ENCODE measurements at regions not wholly inside any gene's neighbourhood (a gene's known extent, or its start where the extent isn't known, plus 50 kb on each side); places are given as distances from the start of the nearest gene placed in this dataset.

GRCh38 chr11:15725246-15725645 lies 610.5 kb downstream of the INSC start:
- no peak for TF ChIP-seq CTCF (IDR thresholded peaks at IDR 0.05)
- TF ChIP-seq POLR2A (IDR thresholded peaks at IDR 0.05), result no peak

Measured in uterus (tissue), 2 donors.